H1 (cell line): ENCODE measurements at regions not wholly inside any gene's neighbourhood (a gene's known extent, or its start where the extent isn't known, plus 50 kb on each side); places are given as distances from the start of the nearest gene placed in this dataset.

Experiments
- CTCF ChIA-PET: fragments of 300-600 bp; sonication (Branson Sonifier 250); formaldehyde crosslinking; loops from one replicate; lab custom pipeline; 2021; ENCODE audit not compliant: partially characterized antibody; lab: Charles Lee
- POLR2A ChIA-PET: fragments of 300-600 bp; sonication (Branson Sonifier 250); formaldehyde crosslinking; loops from one replicate; lab custom pipeline; 2021; ENCODE audit warnings: inconsistent platforms; ENCODE audit not compliant: partially characterized antibody; lab: Charles Lee
- DNase-seq, 2 experiments: peaks; one replicate each; pipeline versions ENCODE4 v3.0.0 to v3.0.0-alpha.2; 2010 to 2022; ENCODE audit warnings: low spot score in 2 of 2, low read depth in 1 of 2, mixed read lengths in 1 of 2
- FAIRE-seq: peaks from 2 replicates; lab custom pipeline; 2011; peaks lifted over from hg19 to GRCh38; lab: Jason Lieb, UNC
- H2AFZ ChIP-seq: 2 replicates; pipeline ENCODE4 v1.8.1; 2012; ENCODE audit warnings: low read length, inconsistent platforms
- H2AK5ac ChIP-seq: 2 replicates; pipeline ENCODE4 v1.6.1; 2013; ENCODE audit warnings: low read depth, low read length
- H2BK120ac ChIP-seq: replicated peaks from 2 replicates; pipeline ENCODE3; 2013; ENCODE audit warnings: low read depth, low read length, inconsistent platforms
- H2BK12ac ChIP-seq: 2 replicates; pipeline ENCODE4 v1.6.1; 2013; ENCODE audit warnings: low read depth, low read length
- H2BK15ac ChIP-seq: 2 replicates; pipeline ENCODE4 v1.6.1; 2013; ENCODE audit warnings: low read length
- H2BK20ac ChIP-seq: 2 replicates; pipeline ENCODE4 v1.6.1; 2013; ENCODE audit warnings: low read length
- H2BK5ac ChIP-seq: 2 replicates; pipeline ENCODE4 v1.6.1; 2013; ENCODE audit warnings: low read depth, low read length
- H3K14ac ChIP-seq: 2 replicates; pipeline ENCODE4 v1.6.1; 2013; ENCODE audit warnings: inconsistent platforms; ENCODE audit not compliant: insufficient read length
- H3K18ac ChIP-seq: 2 replicates; pipeline ENCODE4 v1.6.1; 2013; ENCODE audit warnings: low read length; ENCODE audit errors: extremely low read depth
- H3K23ac ChIP-seq: 2 replicates; pipeline ENCODE4 v1.6.1; 2013; ENCODE audit warnings: inconsistent platforms; ENCODE audit not compliant: insufficient read length
- H3K23me2 ChIP-seq: 2 replicates; pipeline ENCODE4 v1.6.1; 2013; ENCODE audit warnings: low read depth, low read length
- H3K27ac ChIP-seq: 2 replicates; pipeline ENCODE4 v1.6.1; 2011; ENCODE audit warnings: low read depth, low read length, inconsistent platforms
- H3K27me3 ChIP-seq, 4 experiments: replicated peaks in 1 of 4; 1 replicate in 1 of 4; 2 replicates in 3 of 4; pipeline versions ENCODE4 v1.6.1 to v1.8.1; 2011 to 2013; ENCODE audit warnings: low read length in 3 of 4, mild to moderate bottlenecking in 3 of 4, inconsistent platforms in 2 of 4, mixed read lengths in 2 of 4, moderate library complexity in 1 of 4; ENCODE audit not compliant: control insufficient read depth in 3 of 4, insufficient read depth in 3 of 4; ENCODE audit errors: extremely low read depth in 1 of 4
- H3K36me3 ChIP-seq, 4 experiments: 2 replicates each; pipeline versions ENCODE4 v1.6.1 to v1.8.1; 2011 to 2013; ENCODE audit warnings: mild to moderate bottlenecking in 4 of 4, low read length in 3 of 4, moderate library complexity in 2 of 4, control low read depth in 1 of 4, inconsistent platforms in 1 of 4; ENCODE audit not compliant: insufficient read depth in 4 of 4, control insufficient read depth in 2 of 4
- H3K4ac ChIP-seq: replicated peaks from 2 replicates; pipeline ENCODE3; 2013; ENCODE audit warnings: low read length, low read depth, mixed read lengths, inconsistent platforms; ENCODE audit not compliant: insufficient read length
- H3K4me1 ChIP-seq, 4 experiments: replicated peaks in 1 of 4; 1 replicate in 1 of 4; 2 replicates in 3 of 4; pipeline versions ENCODE4 v1.6.1 to v1.8.1; 2011 to 2013; ENCODE audit warnings: low read length in 3 of 4, inconsistent platforms in 2 of 4, mixed read lengths in 1 of 4; ENCODE audit not compliant: insufficient read depth in 4 of 4, control insufficient read depth in 3 of 4
- H3K4me2 ChIP-seq, 2 experiments: 2 replicates each; pipeline versions ENCODE4 v1.6.1 to v1.8.1; 2011 to 2013; ENCODE audit warnings: low read depth in 2 of 2, low read length in 2 of 2, control low read depth in 1 of 2, inconsistent platforms in 1 of 2, mild to moderate bottlenecking in 1 of 2; ENCODE audit not compliant: insufficient read depth in 1 of 2
- H3K4me3 ChIP-seq, 4 experiments: fragments of 200-600, 300-600 bp in 1 of 4; sonication (generic), shearing (Covaris generic), sonication (Bioruptor Twin) in 1 of 4; 2 replicates each; pipeline versions ENCODE4 v1.5.1 to v1.8.1; 2011 to 2016; ENCODE audit warnings: low read length in 4 of 4, low read depth in 3 of 4, control low read depth in 2 of 4, inconsistent platforms in 2 of 4, mild to moderate bottlenecking in 2 of 4, mixed read lengths in 1 of 4, moderate library complexity in 1 of 4; ENCODE audit not compliant: insufficient read depth in 2 of 4; ENCODE audit errors: extremely low read depth in 1 of 4
- H3K56ac ChIP-seq: replicated peaks from 2 replicates; pipeline ENCODE3; 2013; ENCODE audit warnings: low read depth, mild to moderate bottlenecking, mixed read lengths, low read length, inconsistent platforms; ENCODE audit not compliant: insufficient read length
- H3K79me1 ChIP-seq: 2 replicates; pipeline ENCODE4 v1.6.1; 2013; ENCODE audit warnings: low read depth, low read length, control low read depth
- H3K79me2 ChIP-seq, 2 experiments: 2 replicates each; pipeline versions ENCODE4 v1.6.1 to v1.8.1; 2012 to 2013; ENCODE audit warnings: low read length in 2 of 2, mild to moderate bottlenecking in 2 of 2, inconsistent platforms in 1 of 2; ENCODE audit not compliant: insufficient read depth in 2 of 2, control insufficient read depth in 1 of 2
- H3K9ac ChIP-seq, 4 experiments: replicated peaks in 1 of 4; 1 replicate in 1 of 4; 2 replicates in 3 of 4; pipeline versions ENCODE4 v1.6.1 to v1.8.1; 2011 to 2013; ENCODE audit warnings: low read depth in 3 of 4, low read length in 3 of 4, control low read depth in 2 of 4, mild to moderate bottlenecking in 2 of 4, moderate library complexity in 2 of 4, inconsistent platforms in 1 of 4; ENCODE audit errors: extremely low read depth in 1 of 4
- H3K9me3 ChIP-seq, 2 experiments: 2 replicates each; pipeline versions ENCODE4 v1.6.1 to v1.8.1; 2012 to 2013; ENCODE audit warnings: mild to moderate bottlenecking in 2 of 2, moderate library complexity in 2 of 2, control low read depth in 1 of 2, inconsistent platforms in 1 of 2, low read depth in 1 of 2, low read length in 1 of 2, mixed read lengths in 1 of 2; ENCODE audit not compliant: insufficient read depth in 2 of 2
- H4K20me1 ChIP-seq, 2 experiments: replicated peaks in 1 of 2; 2 replicates each; pipeline versions ENCODE3 to v1.8.1; 2011 to 2013; ENCODE audit warnings: inconsistent platforms in 2 of 2, low read length in 2 of 2, mild to moderate bottlenecking in 1 of 2; ENCODE audit not compliant: insufficient read depth in 2 of 2, control insufficient read depth in 1 of 2
- H4K5ac ChIP-seq: 2 replicates; pipeline ENCODE4 v1.6.1; 2013; ENCODE audit warnings: low read length, low read depth, mixed read lengths, inconsistent platforms; ENCODE audit not compliant: insufficient read length
- H4K8ac ChIP-seq: 2 replicates; pipeline ENCODE4 v1.8.0; 2013; ENCODE audit warnings: mild to moderate bottlenecking, moderate library complexity, low read length, inconsistent platforms; ENCODE audit not compliant: insufficient read depth; ENCODE audit errors: extremely low read depth
- H4K91ac ChIP-seq: replicated peaks from 2 replicates; pipeline ENCODE3; 2013; ENCODE audit warnings: low read length, mixed read lengths, inconsistent platforms; ENCODE audit not compliant: insufficient read length
- CHD2 ChIP-seq: IDR thresholded peaks from 2 replicates; pipeline ENCODE4 v1.6.1; 2012; ENCODE audit warnings: low read length, improper control_type of control experiment
- CREB1 ChIP-seq: IDR thresholded peaks from 2 replicates; pipeline ENCODE4 v1.6.1; 2012; ENCODE audit warnings: inconsistent platforms
- CTBP2 ChIP-seq: IDR thresholded peaks from 2 replicates; pipeline ENCODE4 v1.7.0; 2011; ENCODE audit warnings: borderline replicate concordance, mild to moderate bottlenecking, moderate library complexity, mixed read lengths, low read length; ENCODE audit not compliant: insufficient read depth, insufficient read length
- EZH2 ChIP-seq: fragments of 200-600 bp; sonication (generic); IDR thresholded peaks from 2 replicates; pipeline ENCODE4 v1.7.1; 2012; ENCODE audit warnings: low read depth, mild to moderate bottlenecking, moderate library complexity, low read length, inconsistent platforms; ENCODE audit not compliant: severe bottlenecking
- GTF2F1 ChIP-seq: IDR thresholded peaks from 2 replicates; pipeline ENCODE4 v1.6.1; 2012; ENCODE audit warnings: low read depth, low read length, improper control_type of control experiment, borderline replicate concordance
- KDM5A ChIP-seq: fragments of 200-600 bp; IDR thresholded peaks from 2 replicates; pipeline ENCODE4 v1.7.1; 2012; ENCODE audit warnings: mild to moderate bottlenecking, low read length, inconsistent platforms, mixed read lengths
- RBBP5 ChIP-seq: IDR thresholded peaks from 2 replicates; pipeline ENCODE4 v1.7.1; 2012; ENCODE audit warnings: low read depth, mild to moderate bottlenecking, inconsistent platforms, low read length, moderate library complexity, borderline replicate concordance
- RFX5 ChIP-seq: IDR thresholded peaks from 2 replicates; pipeline ENCODE4 v1.6.1; 2011; ENCODE audit warnings: low read depth, low read length, improper control_type of control experiment, borderline replicate concordance
- SP2 ChIP-seq: IDR thresholded peaks from 2 replicates; pipeline ENCODE4 v1.6.1; 2012; ENCODE audit warnings: mild to moderate bottlenecking, low read length, inconsistent platforms
- SRF ChIP-seq: IDR thresholded peaks from 2 replicates; pipeline ENCODE4 v1.6.1; 2011; ENCODE audit warnings: mild to moderate bottlenecking, low read depth, low read length, moderate library complexity
- TAF1 ChIP-seq: IDR thresholded peaks from 2 replicates; pipeline ENCODE4 v1.6.1; 2011; ENCODE audit warnings: mild to moderate bottlenecking, low read depth, low read length
- TCF12 ChIP-seq: IDR thresholded peaks from 2 replicates; pipeline ENCODE4 v1.6.1; 2011; ENCODE audit warnings: low read depth, mild to moderate bottlenecking, low read length
- YY1 ChIP-seq: IDR thresholded peaks from 2 replicates; pipeline ENCODE4 v1.6.1; 2011; ENCODE audit warnings: low read depth, mild to moderate bottlenecking, low read length
- ZNF274 ChIP-seq: IDR thresholded peaks from 2 replicates; pipeline ENCODE4 v1.7.0; 2012; ENCODE audit warnings: low read length, borderline replicate concordance; ENCODE audit errors: extremely low read depth
- WGBS, 2 experiments: shearing (Covaris generic) in 1 of 2; methylation state at CpG; one replicate each; pipeline versions ENCODE4 v1.1.6 to v1.1.7; 2013 to 2015; ENCODE audit warnings: low lambda C conversion rate in 2 of 2, mixed read lengths in 2 of 2, inconsistent platforms in 1 of 2, low coverage in 1 of 2, missing lambda C conversion rate in 1 of 2; ENCODE audit not compliant: insufficient replicate concordance in 2 of 2, insufficient coverage in 1 of 2, insufficient read length in 1 of 2; ENCODE audit errors: extremely low coverage in 1 of 2, missing lambda C conversion rate in 1 of 2; 5-methylcytosine and 5-hydroxymethylcytosine counted together
- TF ChIP-seq, protein P1 (sequence below): IDR thresholded peaks from 2 replicates; pipeline ENCODE4 v1.6.1; 2012; ENCODE audit warnings: inconsistent platforms

DNA sequence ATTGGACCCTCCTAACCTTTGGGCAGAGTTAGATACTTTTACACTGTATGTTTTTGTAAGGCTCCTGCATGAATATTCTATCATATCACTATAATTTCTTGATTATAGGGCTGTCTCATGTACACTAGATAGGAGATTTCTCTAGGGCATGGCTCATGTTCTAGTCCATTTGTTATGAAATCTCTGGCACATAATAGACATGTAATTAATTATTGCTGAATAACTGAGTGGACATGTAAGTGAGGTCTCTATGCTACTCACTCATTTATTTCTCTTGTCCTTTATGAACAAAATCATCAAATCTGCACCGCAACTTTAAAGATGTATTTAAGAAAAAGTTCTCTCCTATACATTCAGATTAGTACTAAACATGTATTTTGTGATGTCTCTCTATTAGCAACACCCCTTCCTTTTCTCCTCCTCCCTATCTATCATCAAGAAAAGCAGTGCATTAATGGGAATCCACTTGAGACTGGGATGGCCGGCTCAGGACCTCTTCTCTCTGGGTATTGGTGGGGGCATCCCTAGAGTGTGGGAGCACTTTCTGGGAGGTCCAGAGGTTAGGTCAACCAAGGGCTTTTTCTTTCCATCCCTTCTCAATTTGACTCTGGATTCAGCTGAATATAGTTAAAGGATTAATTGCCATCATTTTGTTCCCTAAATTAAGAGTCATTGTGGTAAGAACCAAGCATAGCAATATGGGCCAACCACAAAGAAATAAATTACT lies 168.0 kb upstream of the HMGA2 start:
- H4K5ac ChIP-seq = no peak overlapping the region
- 80% methylated on average over 2 of the region's 2 CpGs; no CpG with 5 or more reads in 1 of the 2 experiments for WGBS, 2 experiments
- H3K27ac ChIP-seq = no peak overlapping the region
- H2AK5ac ChIP-seq = no peak overlapping the region
- H2BK12ac ChIP-seq = no peak overlapping the region
- no peak overlapping the region for H3K4ac ChIP-seq
- H2BK15ac ChIP-seq = no peak overlapping the region
- POLR2A ChIA-PET = no interaction called here
- no peak overlapping the region for H3K56ac ChIP-seq
- H3K79me1 ChIP-seq = no peaks in the 10 kb centered on the region
- H3K9ac ChIP-seq = no peak overlapping the region
- no peak overlapping the region for H2BK120ac ChIP-seq
- no peak overlapping the region for H3K18ac ChIP-seq
- no peak overlapping the region for H3K4me2 ChIP-seq
- no peaks in the 10 kb centered on the region for H3K79me2 ChIP-seq
- no peak overlapping the region for H3K4me3 ChIP-seq
- no peak for DNase-seq
- H3K4me1 ChIP-seq = 0 out of 7 replicates have a peak, but pooled peaks cover 0 to 2% (median under 1%) of the 10 kb centered on the region in 4 experiments
- CTCF ChIA-PET = no interaction called here
- FAIRE-seq = no peak
- H3K9me3 ChIP-seq = no peaks in the 10 kb centered on the region
- H4K20me1 ChIP-seq = no peaks in the 10 kb centered on the region
- H3K14ac ChIP-seq = no peak overlapping the region
- no peak overlapping the region for H2AFZ ChIP-seq
- no peaks in the 10 kb centered on the region for H3K23me2 ChIP-seq
- no peak overlapping the region for H2BK20ac ChIP-seq
- no peak overlapping the region for H3K23ac ChIP-seq
- H3K36me3 ChIP-seq = no peaks in the 10 kb centered on the region
- H4K91ac ChIP-seq = no peak overlapping the region
- no peak overlapping the region for H2BK5ac ChIP-seq
- H4K8ac ChIP-seq = no peak overlapping the region
- no peaks in the 10 kb centered on the region; a peak in 1 of 7 replicates for H3K27me3 ChIP-seq
- no peak for TF ChIP-seq CREB1
- no peak for TF ChIP-seq CHD2
- TF ChIP-seq TAF1 = no peak
- no peak for TF ChIP-seq GTF2F1
- TF ChIP-seq RBBP5 = no peak
- TF ChIP-seq EZH2 = no peak
- no peak for TF ChIP-seq RFX5
- no peak for TF ChIP-seq SRF
- no peak for TF ChIP-seq TCF12
- TF ChIP-seq KDM5A = no peak
- TF ChIP-seq YY1 = no peak
- TF ChIP-seq, protein P1, sequence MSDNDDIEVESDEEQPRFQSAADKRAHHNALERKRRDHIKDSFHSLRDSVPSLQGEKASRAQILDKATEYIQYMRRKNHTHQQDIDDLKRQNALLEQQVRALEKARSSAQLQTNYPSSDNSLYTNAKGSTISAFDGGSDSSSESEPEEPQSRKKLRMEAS = no peak
- TF ChIP-seq CTBP2 = no peak
- no peak for TF ChIP-seq SP2
- no peak for TF ChIP-seq ZNF274
